ENCODE measurements at regions not wholly inside any gene's neighbourhood (a gene's known extent, or its start where the extent isn't known, plus 50 kb on each side); places are given as distances from the start of the nearest gene placed in this dataset.

DNA sequence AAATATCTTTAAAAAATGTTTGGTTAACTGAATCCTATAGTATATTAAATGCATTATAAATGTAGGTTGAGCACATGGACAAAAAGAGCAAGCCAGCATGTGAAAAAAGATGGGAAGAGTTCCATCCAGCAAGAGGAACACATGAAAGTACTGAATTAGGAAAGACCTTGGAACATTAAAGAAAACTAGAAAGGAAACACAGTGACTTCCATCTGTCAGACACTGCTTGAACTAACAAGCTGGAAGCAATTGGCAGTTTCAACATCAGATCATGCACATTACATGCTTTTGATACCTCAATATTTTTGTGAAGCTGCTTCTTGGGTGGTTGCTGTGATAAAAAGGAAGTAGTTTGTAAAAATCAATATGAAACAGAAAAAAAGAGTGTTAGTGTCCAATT lies 626.8 kb upstream of the GNPDA2 start:
- TF ChIP-seq POLR2A (IDR thresholded peaks at IDR 0.05): no peak
- TF ChIP-seq, protein P1, sequence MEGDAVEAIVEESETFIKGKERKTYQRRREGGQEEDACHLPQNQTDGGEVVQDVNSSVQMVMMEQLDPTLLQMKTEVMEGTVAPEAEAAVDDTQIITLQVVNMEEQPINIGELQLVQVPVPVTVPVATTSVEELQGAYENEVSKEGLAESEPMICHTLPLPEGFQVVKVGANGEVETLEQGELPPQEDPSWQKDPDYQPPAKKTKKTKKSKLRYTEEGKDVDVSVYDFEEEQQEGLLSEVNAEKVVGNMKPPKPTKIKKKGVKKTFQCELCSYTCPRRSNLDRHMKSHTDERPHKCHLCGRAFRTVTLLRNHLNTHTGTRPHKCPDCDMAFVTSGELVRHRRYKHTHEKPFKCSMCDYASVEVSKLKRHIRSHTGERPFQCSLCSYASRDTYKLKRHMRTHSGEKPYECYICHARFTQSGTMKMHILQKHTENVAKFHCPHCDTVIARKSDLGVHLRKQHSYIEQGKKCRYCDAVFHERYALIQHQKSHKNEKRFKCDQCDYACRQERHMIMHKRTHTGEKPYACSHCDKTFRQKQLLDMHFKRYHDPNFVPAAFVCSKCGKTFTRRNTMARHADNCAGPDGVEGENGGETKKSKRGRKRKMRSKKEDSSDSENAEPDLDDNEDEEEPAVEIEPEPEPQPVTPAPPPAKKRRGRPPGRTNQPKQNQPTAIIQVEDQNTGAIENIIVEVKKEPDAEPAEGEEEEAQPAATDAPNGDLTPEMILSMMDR (IDR thresholded peaks at IDR 0.05): no peak
